Muscle of arm (tissue), 1 donor: ENCODE measurements at regions not wholly inside any gene's neighbourhood (a gene's known extent, or its start where the extent isn't known, plus 50 kb on each side); places are given as distances from the start of the nearest gene placed in this dataset.

Source experiments
- DNase-seq: peaks from one replicate; pipeline ENCODE4 v3.0.0-alpha.2; 2013

- DNase-seq: no peak
These were observed 106.3 kb downstream of the EBNA1BP2 start for GRCh38 chr1:43065616-43066399.

- DNase-seq: no peak
These were observed 106.5 kb upstream of the SLC2A1 start for GRCh38 chr1:43065191-43065590.

- DNase-seq: no peak
These were observed 104.9 kb upstream of the SLC2A1 start for GRCh38 chr1:43063394-43064219.

- no peak for DNase-seq
These were observed 103.9 kb upstream of the SLC2A1 start for GRCh38 chr1:43062527-43063095.

- DNase-seq: no peak
These were observed 103.1 kb upstream of the SLC2A1 start for GRCh38 chr1:43061757-43062156.

GRCh38 chr1:43059640-43060574, 101.2 kb upstream of the SLC2A1 start:
- no peak for DNase-seq

- DNase-seq: peak; percentile 28
These were observed 100.1 kb upstream of the SLC2A1 start for GRCh38 chr1:43058545-43059360.

- no peak for DNase-seq
These were observed 99.4 kb upstream of the SLC2A1 start for GRCh38 chr1:43058056-43058455.

GRCh38 chr1:43057567-43057966, 98.9 kb upstream of the SLC2A1 start:
- no peak for DNase-seq

- DNase-seq: no peak
These were observed 98.3 kb upstream of the SLC2A1 start for GRCh38 chr1:43056981-43057391.

GRCh38 chr1:43056460-43056859, 97.8 kb upstream of the SLC2A1 start:
- no peak for DNase-seq

- DNase-seq: no peak
These were observed 96.3 kb upstream of the SLC2A1 start for GRCh38 chr1:43054961-43055360.

GRCh38 chr1:43052786-43053439, 94.2 kb upstream of the SLC2A1 start:
- no peak for DNase-seq

- no peak for DNase-seq
These were observed 93.7 kb upstream of the SLC2A1 start for GRCh38 chr1:43052322-43052721.

- peak; percentile 60 for DNase-seq
These were observed 90.8 kb upstream of the SLC2A1 start for GRCh38 chr1:43049481-43049880.

- no peak for DNase-seq
These were observed 89.9 kb upstream of the SLC2A1 start for GRCh38 chr1:43048601-43049011.

- no peak for DNase-seq
These were observed 88.5 kb upstream of the SLC2A1 start for GRCh38 chr1:43047135-43047534.

GRCh38 chr1:43044572-43045361, 86.1 kb upstream of the SLC2A1 start:
- DNase-seq: no peak

- no peak for DNase-seq
These were observed 85.0 kb upstream of the SLC2A1 start for GRCh38 chr1:43043695-43044094.
